Fibroblast of skin of left quadriceps (primary cell): ENCODE measurements at regions not wholly inside any gene's neighbourhood (a gene's known extent, or its start where the extent isn't known, plus 50 kb on each side); places are given as distances from the start of the nearest gene placed in this dataset.
A peak's percentile ranks its signal among the peaks of the same experiment; 100 is the strongest.
"Not testable (repeated sequence)": the region's sequence is repeated elsewhere in the genome, so short reads cannot be mapped to it uniquely, and the experiment has no call there.

ENCODE experiments used
- DNase-seq, 2 experiments: peaks; one replicate each; pipeline ENCODE4 v3.0.0-alpha.2; 2013; ENCODE audit warnings: low read depth in 2 of 2

GRCh38 chr4:126412310-126412709, 1097.6 kb downstream of the FAT4 start:
- not testable (repeated sequence) for DNase-seq

- no peak for DNase-seq
Observed at GRCh38 chr4:126414741-126415140, 1100.0 kb downstream of the FAT4 start.

- no peak for DNase-seq
Observed at GRCh38 chr4:126419266-126419665, 1104.5 kb downstream of the FAT4 start.

GRCh38 chr4:126427853-126428252, 1113.1 kb downstream of the FAT4 start:
- no peak for DNase-seq

- no peak for DNase-seq
Observed at GRCh38 chr4:126431049-126431448, 1116.3 kb downstream of the FAT4 start.

- no peak for DNase-seq
Observed at GRCh38 chr4:126435491-126435890, 1120.7 kb downstream of the FAT4 start.

- DNase-seq = no peak
Observed at GRCh38 chr4:126440297-126440696, 1125.5 kb downstream of the FAT4 start.

- DNase-seq = no peak
Observed at GRCh38 chr4:126441173-126442035, 1126.6 kb downstream of the FAT4 start.

- no peak for DNase-seq
Observed at GRCh38 chr4:126445596-126445995, 1130.8 kb downstream of the FAT4 start.

GRCh38 chr4:126446917-126447316, 1132.2 kb downstream of the FAT4 start:
- no peak for DNase-seq

- peak in 1 of 2 experiments; percentile 11 for DNase-seq
Observed at GRCh38 chr4:126448086-126448845, 1133.5 kb downstream of the FAT4 start.

- peak; percentile 40 to 42 for DNase-seq
Observed at GRCh38 chr4:126451237-126451873, 1136.6 kb downstream of the FAT4 start.

- DNase-seq = no peak
Observed at GRCh38 chr4:126455865-126456264, 1141.1 kb downstream of the FAT4 start.

- DNase-seq = peak; percentile 82 to 85
Observed at GRCh38 chr4:126458993-126459392, 1144.2 kb downstream of the FAT4 start.

- no peak for DNase-seq
Observed at GRCh38 chr4:126465341-126465740, 1150.6 kb downstream of the FAT4 start.

- no peak for DNase-seq
Observed at GRCh38 chr4:126466848-126467247, 1152.1 kb downstream of the FAT4 start.

GRCh38 chr4:126468144-126468543, 1153.4 kb downstream of the FAT4 start:
- no peak for DNase-seq

- no peak for DNase-seq
Observed at GRCh38 chr4:126470862-126471261, 1156.1 kb downstream of the FAT4 start.

- DNase-seq = no peak
Observed at GRCh38 chr4:126475730-126476129, 1157.0 kb upstream of the INTU start.

- DNase-seq = no peak
Observed at GRCh38 chr4:126479709-126480108, 1153.0 kb upstream of the INTU start.

GRCh38 chr4:126482311-126482710, 1150.4 kb upstream of the INTU start:
- no peak for DNase-seq

GRCh38 chr4:126486377-126486776, 1146.4 kb upstream of the INTU start:
- no peak for DNase-seq
